Vagina (tissue), 2 donors: ENCODE measurements at regions not wholly inside any gene's neighbourhood (a gene's known extent, or its start where the extent isn't known, plus 50 kb on each side); places are given as distances from the start of the nearest gene placed in this dataset.

Experiments
- DNase-seq, 2 donors: peaks; one replicate each; pipeline ENCODE4 v3.0.0-alpha.2; 2017; ENCODE audit errors: extremely low spot score in 2 of 2
- H3K27ac ChIP-seq: fragments of 200-600 bp; sonication (generic); one replicate; pipeline ENCODE4 v1.5.1; 2019
- H3K27me3 ChIP-seq: fragments of 200-600 bp; sonication (generic); one replicate; pipeline ENCODE4 v1.5.1; 2019
- H3K36me3 ChIP-seq, 2 donors: fragments of 200-600 bp; sonication (generic); one replicate each; pipeline ENCODE4 v1.5.1; 2017 to 2019
- H3K4me1 ChIP-seq: fragments of 200-600 bp; sonication (generic); one replicate; pipeline ENCODE4 v1.5.1; 2019
- H3K4me3 ChIP-seq, 2 donors: fragments of 200-600 bp; sonication (generic); 1 replicate in 1 of 2; 2 replicates in 1 of 2; pipeline ENCODE4 v1.5.1; 2016 to 2019
- H3K9me3 ChIP-seq: fragments of 200-600 bp; sonication (generic); one replicate; pipeline ENCODE4 v1.5.1; 2019
- CTCF ChIP-seq, 3 experiments: fragments of 450-650 bp in 2 of 3; fragments of 200-600 bp in 1 of 3; sonication (generic) in 1 of 3; IDR thresholded peaks; one replicate each; pipeline ENCODE4 v1.5.1; 2017 to 2019; ENCODE audit warnings: antibody characterized with exemption in 3 of 3, mild to moderate bottlenecking in 2 of 3, moderate library complexity in 2 of 3
- POLR2A ChIP-seq, 2 donors: fragments of 450-650 bp; IDR thresholded peaks; one replicate each; pipeline ENCODE4 v1.6.1; 2017; ENCODE audit warnings: antibody characterized with exemption in 2 of 2, mild to moderate bottlenecking in 2 of 2, moderate library complexity in 2 of 2
- POLR2AphosphoS5 ChIP-seq, 2 donors: sonication (generic); formaldehyde crosslinking; IDR thresholded peaks; one replicate each; pipeline ENCODE4 v1.9.0; 2017; ENCODE audit warnings: antibody characterized with exemption in 2 of 2, mild to moderate bottlenecking in 2 of 2, low read depth in 1 of 2; ENCODE audit not compliant: insufficient read depth in 1 of 2
- intact Hi-C: fragments of 100-400 bp; cut with DNase I; formaldehyde crosslinking; loops from one replicate; pipeline ENCODE4 v1.15.1; 2023

GRCh38 chr15:46296002-46296401 is 661.2 kb downstream of the SQOR start:
- no peak overlapping the region for H3K4me3 ChIP-seq
- no peak overlapping the region for H3K27ac ChIP-seq
- no peaks in the 10 kb centered on the region for H3K36me3 ChIP-seq
- no peak for TF ChIP-seq CTCF (IDR thresholded peaks at IDR 0.05)
- no peak for TF ChIP-seq POLR2A (IDR thresholded peaks at IDR 0.05)
- TF ChIP-seq POLR2AphosphoS5 (IDR thresholded peaks at IDR 0.05; ENCODE audit: insufficient read depth in 1 of 2, low read depth in 1 of 2): no peak
- H3K4me1 ChIP-seq: no peaks in the 10 kb centered on the region
- no peaks in the 10 kb centered on the region for H3K27me3 ChIP-seq
- intact Hi-C loops: no loop called here
- H3K9me3 ChIP-seq: no peaks in the 10 kb centered on the region
- DNase-seq: no peak

DNA sequence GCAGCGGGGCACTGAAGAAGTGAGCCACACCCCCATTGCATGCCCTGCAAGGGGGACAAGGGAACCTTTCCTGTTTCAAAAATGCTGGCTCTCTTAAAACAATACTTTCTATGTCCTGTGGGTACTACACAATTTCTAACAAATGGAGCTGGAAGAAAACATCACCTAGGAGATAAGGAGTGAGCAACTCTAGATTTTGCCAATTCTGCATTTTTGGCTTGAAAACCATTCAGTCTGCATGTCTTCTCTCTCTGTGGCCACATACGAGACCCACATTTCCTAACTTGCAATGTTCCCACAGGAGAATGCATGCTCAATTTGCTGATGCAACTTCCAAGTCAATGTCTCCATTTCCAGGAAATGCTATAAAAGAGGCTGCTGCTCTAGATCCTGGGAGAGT is 662.0 kb downstream of the SQOR start:
- Histone ChIP-seq H3K36me3 (no peaks in the 10 kb centered on the region), H3K27me3 (no peaks in the 10 kb centered on the region), H3K9me3 (no peaks in the 10 kb centered on the region), H3K4me3 (no peak overlapping the region), H3K27ac (no peak overlapping the region), H3K4me1 (no peaks in the 10 kb centered on the region)
- intact Hi-C loops: no loop called here
- no peak for DNase-seq
- TF ChIP-seq POLR2AphosphoS5 (IDR thresholded peaks at IDR 0.05; ENCODE audit: insufficient read depth in 1 of 2, low read depth in 1 of 2) (no peak), POLR2A (IDR thresholded peaks at IDR 0.05) (no peak), CTCF (IDR thresholded peaks at IDR 0.05) (no peak)

DNA sequence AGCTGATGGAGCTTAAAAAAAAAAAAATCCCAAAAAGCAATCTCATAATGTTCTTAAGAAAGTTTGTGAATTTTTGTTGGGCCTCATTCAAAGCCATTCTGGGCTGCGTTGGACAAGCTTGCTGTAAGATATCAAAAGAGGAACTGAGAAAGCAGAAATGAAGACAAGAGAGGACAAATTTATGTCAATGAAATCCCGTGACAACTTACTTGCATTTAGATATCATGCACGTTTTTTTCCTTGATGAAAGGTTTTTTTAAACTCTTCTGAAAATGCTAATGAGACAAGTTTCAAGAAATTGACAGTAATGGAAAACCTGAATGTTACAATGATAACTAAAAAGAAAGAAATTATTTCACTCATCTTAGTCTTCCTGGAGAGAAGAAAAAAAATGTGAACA is 662.9 kb downstream of the SQOR start:
- no peaks in the 10 kb centered on the region for H3K4me1 ChIP-seq
- intact Hi-C loops: no loop called here
- no peaks in the 10 kb centered on the region for H3K9me3 ChIP-seq
- H3K36me3 ChIP-seq: no peaks in the 10 kb centered on the region
- H3K4me3 ChIP-seq: no peak overlapping the region
- TF ChIP-seq POLR2A (IDR thresholded peaks at IDR 0.05) (no peak), POLR2AphosphoS5 (IDR thresholded peaks at IDR 0.05; ENCODE audit: insufficient read depth in 1 of 2, low read depth in 1 of 2) (no peak), CTCF (IDR thresholded peaks at IDR 0.05) (no peak)
- no peaks in the 10 kb centered on the region for H3K27me3 ChIP-seq
- H3K27ac ChIP-seq: no peak overlapping the region
- no peak for DNase-seq

DNA sequence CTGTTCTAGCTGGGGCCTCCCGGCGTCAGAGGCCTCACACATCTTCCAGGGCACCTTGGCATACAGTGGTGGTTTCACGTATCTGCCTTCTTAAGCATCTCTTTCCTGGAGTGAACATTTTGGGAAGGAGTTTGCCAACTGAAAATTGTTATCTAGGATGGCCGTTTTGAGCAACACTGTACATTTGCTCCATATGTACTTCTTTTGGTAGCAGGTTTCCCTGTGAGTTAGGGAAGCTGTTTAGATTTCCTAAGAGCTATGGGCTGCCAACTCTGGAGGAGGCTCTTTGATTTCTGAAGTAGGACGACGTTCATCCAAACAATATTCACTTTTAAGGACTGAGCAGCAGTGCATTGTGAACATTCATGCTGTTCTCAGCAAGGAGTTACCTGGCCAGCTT is 665.9 kb downstream of the SQOR start:
- Histone ChIP-seq H3K4me3 (no peak overlapping the region), H3K27ac (no peak overlapping the region), H3K9me3 (no peaks in the 10 kb centered on the region), H3K4me1 (no peaks in the 10 kb centered on the region), H3K36me3 (no peaks in the 10 kb centered on the region), H3K27me3 (no peaks in the 10 kb centered on the region)
- no peak for TF ChIP-seq POLR2A (IDR thresholded peaks at IDR 0.05)
- no peak for TF ChIP-seq POLR2AphosphoS5 (IDR thresholded peaks at IDR 0.05; ENCODE audit: insufficient read depth in 1 of 2, low read depth in 1 of 2)
- no peak for TF ChIP-seq CTCF (IDR thresholded peaks at IDR 0.05)
- DNase-seq: no peak
- intact Hi-C loops: no loop called here

- intact Hi-C loops: no loop called here
- no peaks in the 10 kb centered on the region for H3K36me3 ChIP-seq
Observed at GRCh38 chr15:46301291-46301690, 666.5 kb downstream of the SQOR start.

More at GRCh38 chr15:46301291-46301690, 666.5 kb downstream of the SQOR start:
- no peak for DNase-seq
- Histone ChIP-seq H3K9me3 (no peaks in the 10 kb centered on the region), H3K4me1 (no peaks in the 10 kb centered on the region), H3K27me3 (no peaks in the 10 kb centered on the region), H3K27ac (no peak overlapping the region), H3K4me3 (no peak overlapping the region)
- TF ChIP-seq POLR2A (IDR thresholded peaks at IDR 0.05): no peak
- TF ChIP-seq CTCF (IDR thresholded peaks at IDR 0.05): no peak
- no peak for TF ChIP-seq POLR2AphosphoS5 (IDR thresholded peaks at IDR 0.05; ENCODE audit: insufficient read depth in 1 of 2, low read depth in 1 of 2)
